PC-3 (cell line): ENCODE measurements at regions not wholly inside any gene's neighbourhood (a gene's known extent, or its start where the extent isn't known, plus 50 kb on each side); places are given as distances from the start of the nearest gene placed in this dataset.
"Not testable (repeated sequence)": the region's sequence is repeated elsewhere in the genome, so short reads cannot be mapped to it uniquely, and the experiment has no call there.

ENCODE experiments used
- ATAC-seq: fragments of 200-7000 bp; cut with Tn5 transposase; 2 replicates; pipeline ENCODE4 v1.9.1; 2020; ENCODE audit warnings: mild to moderate bottlenecking, moderate library complexity
- BruUV-seq: library from RNA; stranded (reverse); fragments of 400-500 nt; replicated peaks from 2 replicates; lab custom pipeline; 2021; lab: Mats Ljungman, UMichigan
- CTCF ChIA-PET: fragments of 300-600 bp; sonication (Branson Sonifier 250); formaldehyde crosslinking; loops from one replicate; lab custom pipeline; 2022; ENCODE audit warnings: antibody characterized with exemption; lab: Charles Lee
- POLR2A ChIA-PET: fragments of 300-600 bp; sonication (Branson Sonifier 250); formaldehyde crosslinking; loops from one replicate; lab custom pipeline; 2022; ENCODE audit warnings: antibody characterized with exemption; ENCODE audit not compliant: unreplicated experiment; lab: Charles Lee
- DNase-seq: peaks from one replicate; pipeline ENCODE4 v3.0.0-alpha.2; 2015
- H2AFZ ChIP-seq: fragments of 300-600 bp; sonication (generic); 2 replicates; pipeline ENCODE4 v1.6.0; 2016; ENCODE audit warnings: antibody characterized with exemption, low read length
- H3F3A ChIP-seq: fragments of 300-600 bp; sonication (generic); one replicate; pipeline ENCODE4 v1.6.0; 2017; ENCODE audit warnings: antibody characterized with exemption, low read length, control low read depth, mild to moderate bottlenecking; ENCODE audit not compliant: unreplicated experiment
- H3K27ac ChIP-seq: fragments of 300-600 bp; sonication (generic); 2 replicates; pipeline ENCODE4 v1.5.1; 2016; ENCODE audit warnings: mild to moderate bottlenecking, low read length
- H3K27me3 ChIP-seq: fragments of 300-600 bp; sonication (generic); 2 replicates; pipeline ENCODE4 v1.6.1; 2016; ENCODE audit warnings: low read length, mixed read lengths
- H3K36me3 ChIP-seq: fragments of 300-600 bp; sonication (generic); 2 replicates; pipeline ENCODE4 v1.6.1; 2016; ENCODE audit warnings: low read depth, mixed run types, low read length, mixed read lengths
- H3K4me1 ChIP-seq: fragments of 300-600 bp; sonication (generic); 2 replicates; pipeline ENCODE4 v1.5.1; 2016; ENCODE audit warnings: low read length; ENCODE audit not compliant: insufficient read depth
- H3K4me2 ChIP-seq: fragments of 300-600 bp; sonication (generic); 2 replicates; pipeline ENCODE4 v1.6.0; 2016; ENCODE audit warnings: low read length
- H3K4me3 ChIP-seq: fragments of 300-600 bp; sonication (generic); 2 replicates; pipeline ENCODE4 v1.5.1; 2016; ENCODE audit warnings: mild to moderate bottlenecking, low read length, mixed read lengths
- H3K79me2 ChIP-seq: fragments of 300-600 bp; sonication (generic); 2 replicates; pipeline ENCODE4 v1.6.1; 2017; ENCODE audit warnings: low read length, mixed read lengths
- H3K9ac ChIP-seq: fragments of 300-600 bp; sonication (generic); 2 replicates; pipeline ENCODE4 v1.6.0; 2016; ENCODE audit warnings: mild to moderate bottlenecking, low read length
- H3K9me2 ChIP-seq: fragments of 300-600 bp; sonication (generic); replicated peaks from 2 replicates; pipeline ENCODE4 v1.6.1; 2016; ENCODE audit warnings: mixed run types, low read length, mixed read lengths
- H3K9me3 ChIP-seq: fragments of 300-600 bp; sonication (generic); 2 replicates; pipeline ENCODE4 v1.6.1; 2016; ENCODE audit warnings: low read length, mixed read lengths
- H4K20me1 ChIP-seq: fragments of 300-600 bp; sonication (generic); 2 replicates; pipeline ENCODE4 v1.6.1; 2016; ENCODE audit warnings: low read length, mixed read lengths
- CTCF ChIP-seq: fragments of 300-600 bp; sonication (generic); conservative IDR thresholded peaks from 2 replicates; pipeline ENCODE4 v1.5.1; 2017; ENCODE audit warnings: antibody characterized with exemption, low read depth, mild to moderate bottlenecking, low read length
- EZH2phosphoT487 ChIP-seq: fragments of 300-600 bp; sonication (generic); IDR thresholded peaks from 2 replicates; pipeline ENCODE4 v1.6.1; 2018; ENCODE audit warnings: mild to moderate bottlenecking, antibody characterized with exemption, low read length, borderline replicate concordance
- intact Hi-C: fragments of 100-400 bp; cut with micrococcal nuclease; formaldehyde crosslinking; loops from 2 replicates; pipeline ENCODE4 v1.9.0; 2023

- no peaks in the 10 kb centered on the region for H3K9me2 ChIP-seq
- H3K9me3 ChIP-seq: no peaks in the 10 kb centered on the region
- TF ChIP-seq EZH2phosphoT487 (no peak), CTCF (peak; percentile 61)
- H3K27me3 ChIP-seq: no peaks in the 10 kb centered on the region
- ChIA-PET CTCF (no interaction called here), POLR2A (no interaction called here)
- no peak overlapping the region for H3K9ac ChIP-seq
- H3K4me2 ChIP-seq: no peak overlapping the region
- no peak overlapping the region for H3K4me3 ChIP-seq
- no peaks in the 10 kb centered on the region for H3K36me3 ChIP-seq
- no peaks in the 10 kb centered on the region for H3F3A ChIP-seq
- no TSS peak for BruUV-seq
- H2AFZ ChIP-seq: no peak overlapping the region
- H3K4me1 ChIP-seq: no peaks in the 10 kb centered on the region
- ATAC-seq: no peak
- DNase-seq: peak; percentile 39
- H3K79me2 ChIP-seq: no peaks in the 10 kb centered on the region
- H3K27ac ChIP-seq: no peak overlapping the region
- H4K20me1 ChIP-seq: no peaks in the 10 kb centered on the region
- intact Hi-C loops: no loop called here
These were observed 247.4 kb downstream of the GALC start for GRCh38 chr14:87745507-87746118.

GRCh38 chr14:87734577-87735360 lies 258.2 kb downstream of the GALC start:
- BruUV-seq, ATAC-seq, H3F3A ChIP-seq, H3K4me3 ChIP-seq, H3K9me3 ChIP-seq, H3K4me2 ChIP-seq, H3K27ac ChIP-seq, intact Hi-C loops, DNase-seq, CTCF ChIA-PET, H2AFZ ChIP-seq, H3K36me3 ChIP-seq, POLR2A ChIA-PET, H3K9ac ChIP-seq, H3K27me3 ChIP-seq, H3K9me2 ChIP-seq, H4K20me1 ChIP-seq, H3K4me1 ChIP-seq, H3K79me2 ChIP-seq: not testable (repeated sequence)

- H3K4me3 ChIP-seq, H3K9ac ChIP-seq, POLR2A ChIA-PET, DNase-seq, H3K27ac ChIP-seq, H3K36me3 ChIP-seq, H3K79me2 ChIP-seq, H2AFZ ChIP-seq, CTCF ChIA-PET, H3F3A ChIP-seq, H3K9me3 ChIP-seq, H4K20me1 ChIP-seq, H3K27me3 ChIP-seq, intact Hi-C loops, H3K4me1 ChIP-seq, ATAC-seq, BruUV-seq, H3K9me2 ChIP-seq: not testable (repeated sequence)
- peak overlapping the region; percentile 54; the same call in 1 of the 2 replicates for H3K4me2 ChIP-seq
These were observed 259.9 kb downstream of the GALC start for GRCh38 chr14:87733115-87733514.
